Cardiac fibroblast (primary cell): ENCODE measurements at regions not wholly inside any gene's neighbourhood (a gene's known extent, or its start where the extent isn't known, plus 50 kb on each side); places are given as distances from the start of the nearest gene placed in this dataset.
"Not testable (repeated sequence)": the region's sequence is repeated elsewhere in the genome, so short reads cannot be mapped to it uniquely, and the experiment has no call there.

Experiments used
- DNase-seq, 2 donors: peaks; one replicate each; pipeline versions ENCODE4 v3.0.0 to v3.0.0-alpha.2; 2010; ENCODE audit warnings: low read depth in 2 of 2
- H3K4me3 ChIP-seq, 2 donors: replicated peaks in 1 of 2; 1 replicate in 1 of 2; 2 replicates in 1 of 2; pipeline ENCODE4 v1.5.1; 2011; ENCODE audit warnings: low read depth in 2 of 2, low read length in 2 of 2, mild to moderate bottlenecking in 2 of 2, moderate library complexity in 1 of 2
- CTCF ChIP-seq: IDR thresholded peaks from one replicate; pipeline ENCODE4 v1.5.1; 2011; ENCODE audit warnings: low read depth, mild to moderate bottlenecking, low read length, inconsistent platforms

- no peak for TF ChIP-seq CTCF
These were observed 82.9 kb upstream of the GPRC5B start for GRCh38 chr16:19967561-19967960.

GRCh38 chr16:19963301-19963700 lies 78.7 kb upstream of the GPRC5B start:
- no peak for TF ChIP-seq CTCF
- no peak for DNase-seq
- no peak overlapping the region for H3K4me3 ChIP-seq

More at GRCh38 chr16:19967561-19967960, 82.9 kb upstream of the GPRC5B start:
- no peak overlapping the region for H3K4me3 ChIP-seq
- no peak for DNase-seq

- TF ChIP-seq CTCF = no peak
- no peak for DNase-seq
- no peak overlapping the region for H3K4me3 ChIP-seq
These were observed 75.5 kb upstream of the GPRC5B start for GRCh38 chr16:19960183-19960582.

GRCh38 chr16:19959736-19960135 lies 75.1 kb upstream of the GPRC5B start:
- TF ChIP-seq CTCF = no peak
- no peak overlapping the region for H3K4me3 ChIP-seq
- DNase-seq = no peak

- DNase-seq, H3K4me3 ChIP-seq: not testable (repeated sequence)
These were observed 71.2 kb upstream of the GPRC5B start for GRCh38 chr16:19955896-19956295.

- H3K4me3 ChIP-seq, DNase-seq: not testable (repeated sequence)
These were observed 70.4 kb upstream of the GPRC5B start for GRCh38 chr16:19955084-19955483.

- DNase-seq = no peak
- no peak overlapping the region for H3K4me3 ChIP-seq
- no peak for TF ChIP-seq CTCF
These were observed 63.8 kb upstream of the GPRC5B start for GRCh38 chr16:19948186-19949104.

- H3K4me3 ChIP-seq = no peak overlapping the region
- no peak for TF ChIP-seq CTCF
- DNase-seq = no peak
These were observed 61.3 kb upstream of the GPRC5B start for GRCh38 chr16:19945934-19946333.
